ENCODE measurements at regions not wholly inside any gene's neighbourhood (a gene's known extent, or its start where the extent isn't known, plus 50 kb on each side); places are given as distances from the start of the nearest gene placed in this dataset.
"Not testable (repeated sequence)": the region's sequence is repeated elsewhere in the genome, so short reads cannot be mapped to it uniquely, and the experiment has no call there.

GRCh38 chr18:14991934-14992445 is 244.0 kb downstream of the ANKRD30B start:
- H3K9me3 ChIP-seq; intact Hi-C loops (cut with DNase I; ENCODE audit: low total_unique reads); DNase-seq: not testable (repeated sequence)

GRCh38 chr18:14992758-14993157 is 244.8 kb downstream of the ANKRD30B start:
- DNase-seq; H3K4me3 ChIP-seq; H3K36me3 ChIP-seq; intact Hi-C loops (cut with DNase I; ENCODE audit: low total_unique reads); H3K4me1 ChIP-seq; H3K27ac ChIP-seq; H3K27me3 ChIP-seq; H3K9me3 ChIP-seq: not testable (repeated sequence)

More at GRCh38 chr18:14991934-14992445, 244.0 kb downstream of the ANKRD30B start:
- H3K27ac ChIP-seq, H3K36me3 ChIP-seq, H3K4me1 ChIP-seq, H3K27me3 ChIP-seq, H3K4me3 ChIP-seq: not testable (repeated sequence)

GRCh38 chr18:14995023-14995422 is 247.1 kb downstream of the ANKRD30B start:
- H3K27me3 ChIP-seq; DNase-seq; intact Hi-C loops (cut with DNase I; ENCODE audit: low total_unique reads); H3K4me1 ChIP-seq; H3K36me3 ChIP-seq; H3K4me3 ChIP-seq; H3K27ac ChIP-seq: not testable (repeated sequence)
- H3K9me3 ChIP-seq = peaks cover 0 to 15% (median 5%) of the 10 kb centered on the region in 3 donors

- Histone ChIP-seq H3K27ac (no peak overlapping the region), H3K9me3 (peaks cover 0 to 16% (median 7%) of the 10 kb centered on the region in 3 donors), H3K27me3 (peaks cover 0 to 10% of the 10 kb centered on the region in 2 donors), H3K36me3 (no peaks in the 10 kb centered on the region), H3K4me1 (no peaks in the 10 kb centered on the region), H3K4me3 (no peak overlapping the region)
- no peak for TF ChIP-seq CTCF (IDR thresholded peaks at IDR 0.05)
- intact Hi-C loops (cut with DNase I; ENCODE audit: low total_unique reads) = no loop called here
- DNase-seq = no peak
These were observed 249.4 kb downstream of the ANKRD30B start for GRCh38 chr18:14997357-14997756.

GRCh38 chr18:14997899-14998298 is 249.9 kb downstream of the ANKRD30B start:
- Histone ChIP-seq H3K9me3 (peaks cover 0 to 16% (median 7%) of the 10 kb centered on the region in 3 donors), H3K27me3 (peaks cover 0 to 13% of the 10 kb centered on the region in 2 donors)
- H3K4me3 ChIP-seq; intact Hi-C loops (cut with DNase I; ENCODE audit: low total_unique reads); H3K36me3 ChIP-seq; H3K4me1 ChIP-seq; H3K27ac ChIP-seq; DNase-seq: not testable (repeated sequence)

GRCh38 chr18:14998360-14999042 is 250.5 kb downstream of the ANKRD30B start:
- H3K27ac ChIP-seq; intact Hi-C loops (cut with DNase I; ENCODE audit: low total_unique reads); H3K4me1 ChIP-seq; H3K4me3 ChIP-seq; H3K36me3 ChIP-seq; DNase-seq: not testable (repeated sequence)
- H3K27me3 ChIP-seq = peaks cover 0 to 14% of the 10 kb centered on the region in 2 donors
- peaks cover 0 to 16% (median 7%) of the 10 kb centered on the region in 3 donors for H3K9me3 ChIP-seq

GRCh38 chr18:14999085-14999975 is 251.4 kb downstream of the ANKRD30B start:
- Histone ChIP-seq H3K27me3 (peaks cover 0 to 14% of the 10 kb centered on the region in 2 donors), H3K9me3 (peaks cover 0 to 16% (median 7%) of the 10 kb centered on the region in 3 donors), H3K36me3 (no peaks in the 10 kb centered on the region), H3K4me3 (no peak overlapping the region), H3K4me1 (no peaks in the 10 kb centered on the region), H3K27ac (no peak overlapping the region)
- TF ChIP-seq CTCF (IDR thresholded peaks at IDR 0.05) = no peak
- no peak for DNase-seq
- intact Hi-C loops (cut with DNase I; ENCODE audit: low total_unique reads) = no loop called here

- H3K27ac ChIP-seq; intact Hi-C loops (cut with DNase I; ENCODE audit: low total_unique reads); H3K36me3 ChIP-seq; DNase-seq; H3K4me1 ChIP-seq; H3K4me3 ChIP-seq: not testable (repeated sequence)
- Histone ChIP-seq H3K9me3 (peaks cover 0 to 16% (median 7%) of the 10 kb centered on the region in 3 donors), H3K27me3 (peaks cover 0 to 14% of the 10 kb centered on the region in 2 donors)
These were observed 252.4 kb downstream of the ANKRD30B start for GRCh38 chr18:15000119-15001037.

- H3K36me3 ChIP-seq; H3K27ac ChIP-seq; intact Hi-C loops (cut with DNase I; ENCODE audit: low total_unique reads); H3K4me3 ChIP-seq; H3K4me1 ChIP-seq; DNase-seq: not testable (repeated sequence)
- H3K27me3 ChIP-seq = peaks cover 0 to 14% of the 10 kb centered on the region in 2 donors
- H3K9me3 ChIP-seq = peaks cover 0 to 16% (median 7%) of the 10 kb centered on the region in 3 donors
These were observed 253.2 kb downstream of the ANKRD30B start for GRCh38 chr18:15001038-15001794.

GRCh38 chr18:15001795-15002107 is 253.8 kb downstream of the ANKRD30B start:
- H3K27ac ChIP-seq; DNase-seq; H3K4me3 ChIP-seq; H3K36me3 ChIP-seq; H3K4me1 ChIP-seq; intact Hi-C loops (cut with DNase I; ENCODE audit: low total_unique reads): not testable (repeated sequence)
- Histone ChIP-seq H3K9me3 (peaks cover 0 to 16% (median 7%) of the 10 kb centered on the region in 3 donors), H3K27me3 (peaks cover 0 to 14% of the 10 kb centered on the region in 2 donors)
